HCT116 (cell line): ENCODE measurements at regions not wholly inside any gene's neighbourhood (a gene's known extent, or its start where the extent isn't known, plus 50 kb on each side); places are given as distances from the start of the nearest gene placed in this dataset.

Experiments
- CBX3 ChIP-seq: IDR thresholded peaks from 2 replicates; pipeline ENCODE4 v1.6.1; 2012; ENCODE audit warnings: low read depth
- CEBPB ChIP-seq: IDR thresholded peaks from 2 replicates; pipeline ENCODE4 v1.6.1; 2012; ENCODE audit warnings: low read depth
- CTCF ChIP-seq, 3 experiments: fragments of 200-600 bp in 1 of 3; sonication (generic) in 1 of 3; IDR thresholded peaks in 2 of 3; conservative IDR thresholded peaks in 1 of 3; 2 replicates each; pipeline ENCODE4 v1.5.1; 2012 to 2017; ENCODE audit warnings: low read depth in 2 of 3, low read length in 2 of 3, antibody characterized with exemption in 1 of 3, borderline replicate concordance in 1 of 3, control low read depth in 1 of 3, mild to moderate bottlenecking in 1 of 3, mixed read lengths in 1 of 3, mixed run types in 1 of 3, moderate library complexity in 1 of 3; ENCODE audit not compliant: insufficient read depth in 1 of 3
- POLR2A ChIP-seq: IDR thresholded peaks from 2 replicates; pipeline ENCODE4 v1.7.0; 2011; ENCODE audit warnings: borderline replicate concordance; ENCODE audit not compliant: insufficient read depth, insufficient read length; ENCODE audit errors: extremely low read depth
- REST ChIP-seq: IDR thresholded peaks from 2 replicates; pipeline ENCODE4 v1.6.1; 2012; ENCODE audit warnings: low read depth
- TCF7L2 ChIP-seq: IDR thresholded peaks from 2 replicates; pipeline ENCODE4 v1.7.0; 2011; ENCODE audit warnings: borderline replicate concordance, inconsistent platforms; ENCODE audit not compliant: insufficient read depth, insufficient read length; ENCODE audit errors: extremely low read depth
- ZBTB33 ChIP-seq: IDR thresholded peaks from 2 replicates; pipeline ENCODE4 v1.6.1; 2011; ENCODE audit warnings: mild to moderate bottlenecking, low read length, moderate library complexity; ENCODE audit not compliant: insufficient replicate concordance; ENCODE audit errors: extremely low read depth
- ZFX ChIP-seq: fragments of 450-650 bp; IDR thresholded peaks from 2 replicates; pipeline ENCODE4 v1.6.1; 2017

- no peak for TF ChIP-seq CTCF (IDR thresholded peaks at IDR 0.05 in 2 of 3, conservative IDR thresholded peaks at IDR 0.05 in 1 of 3; ENCODE audit: borderline replicate concordance in 1 of 3, insufficient read depth in 1 of 3, low read depth in 2 of 3, low read length in 2 of 3)
- TF ChIP-seq ZBTB33 = no peak
- TF ChIP-seq ZFX = no peak
- TF ChIP-seq POLR2A = no peak
- TF ChIP-seq CBX3 = no peak
- no peak for TF ChIP-seq CEBPB
- no peak for TF ChIP-seq REST
- no peak for TF ChIP-seq TCF7L2
Observed at GRCh38 chr5:56290378-56291078, 57.4 kb upstream of the ANKRD55 start.
